GM23248 (cell line): ENCODE measurements at regions not wholly inside any gene's neighbourhood (a gene's known extent, or its start where the extent isn't known, plus 50 kb on each side); places are given as distances from the start of the nearest gene placed in this dataset.

Experiments
- DNase-seq: peaks from one replicate; pipeline ENCODE4 v3.0.0-alpha.2; 2015
- H2AFZ ChIP-seq: fragments of 200-600 bp; sonication (generic); 2 replicates; pipeline ENCODE4 v1.6.1; 2016; ENCODE audit warnings: antibody characterized with exemption
- H3F3A ChIP-seq: fragments of 200-600 bp; sonication (generic); 2 replicates; pipeline ENCODE4 v1.6.1; 2016; ENCODE audit warnings: mild to moderate bottlenecking, antibody characterized with exemption, mixed run types; ENCODE audit not compliant: insufficient read depth
- H3K27ac ChIP-seq: fragments of 200-600 bp; sonication (generic); 2 replicates; pipeline ENCODE4 v1.5.1; 2016; ENCODE audit warnings: mild to moderate bottlenecking
- H3K27me3 ChIP-seq: fragments of 200-600 bp; sonication (generic); replicated peaks from 2 replicates; pipeline ENCODE4 v1.6.1; 2016; ENCODE audit warnings: mild to moderate bottlenecking; ENCODE audit not compliant: insufficient read depth
- H3K36me3 ChIP-seq: fragments of 200-600 bp; sonication (generic); 2 replicates; pipeline ENCODE4 v1.6.1; 2016; ENCODE audit warnings: low read depth, mild to moderate bottlenecking
- H3K4me1 ChIP-seq: fragments of 200-600 bp; sonication (generic); 2 replicates; pipeline ENCODE4 v1.6.1; 2016; ENCODE audit warnings: mild to moderate bottlenecking; ENCODE audit not compliant: insufficient read depth
- H3K4me2 ChIP-seq: fragments of 200-600 bp; sonication (generic); one replicate; pipeline ENCODE4 v1.6.1; 2016; ENCODE audit warnings: mild to moderate bottlenecking; ENCODE audit not compliant: unreplicated experiment
- H3K4me3 ChIP-seq: fragments of 200-600 bp; sonication (generic); 2 replicates; pipeline ENCODE4 v1.5.1; 2016; ENCODE audit warnings: mild to moderate bottlenecking
- H3K79me2 ChIP-seq: fragments of 200-600 bp; sonication (generic); 2 replicates; pipeline ENCODE4 v1.6.1; 2016; ENCODE audit warnings: mild to moderate bottlenecking; ENCODE audit not compliant: insufficient read depth
- H3K9ac ChIP-seq: fragments of 200-600 bp; sonication (generic); 2 replicates; pipeline ENCODE4 v1.6.1; 2016; ENCODE audit warnings: mild to moderate bottlenecking
- H3K9me2 ChIP-seq: fragments of 200-600 bp; sonication (generic); 2 replicates; pipeline ENCODE4 v1.6.1; 2016; ENCODE audit warnings: mixed run types, mild to moderate bottlenecking, moderate library complexity; ENCODE audit not compliant: insufficient read depth
- H3K9me3 ChIP-seq: fragments of 200-600 bp; sonication (generic); one replicate; pipeline ENCODE4 v1.6.1; 2017; ENCODE audit warnings: low read depth
- H4K20me1 ChIP-seq: fragments of 200-600 bp; sonication (generic); 2 replicates; pipeline ENCODE4 v1.6.0; 2016; ENCODE audit not compliant: insufficient read depth
- EZH2 ChIP-seq: fragments of 200-600 bp; sonication (generic); IDR thresholded peaks from 2 replicates; pipeline ENCODE4 v1.6.1; 2018; ENCODE audit warnings: antibody characterized with exemption, mild to moderate bottlenecking; ENCODE audit not compliant: insufficient read depth, poor library complexity, severe bottlenecking
- EZH2phosphoT487 ChIP-seq: fragments of 200-600 bp; sonication (generic); IDR thresholded peaks from 2 replicates; pipeline ENCODE4 v1.6.1; 2018; ENCODE audit warnings: antibody characterized with exemption, moderate library complexity, mild to moderate bottlenecking, low read depth; ENCODE audit not compliant: insufficient read depth
- WGBS, 2 experiments: methylation state at CpG; one replicate each; pipeline ENCODE4 v1.1.6; 2015 to 2017; ENCODE audit warnings: low lambda C conversion rate in 2 of 2, low coverage in 1 of 2; ENCODE audit errors: missing lambda C conversion rate in 2 of 2; 5-methylcytosine and 5-hydroxymethylcytosine counted together
- in situ Hi-C: fragments of 300-500 bp; cut with MboI; formaldehyde crosslinking; loops from 2 replicates; pipeline ENCODE4 v1.15.0; 2020

DNA sequence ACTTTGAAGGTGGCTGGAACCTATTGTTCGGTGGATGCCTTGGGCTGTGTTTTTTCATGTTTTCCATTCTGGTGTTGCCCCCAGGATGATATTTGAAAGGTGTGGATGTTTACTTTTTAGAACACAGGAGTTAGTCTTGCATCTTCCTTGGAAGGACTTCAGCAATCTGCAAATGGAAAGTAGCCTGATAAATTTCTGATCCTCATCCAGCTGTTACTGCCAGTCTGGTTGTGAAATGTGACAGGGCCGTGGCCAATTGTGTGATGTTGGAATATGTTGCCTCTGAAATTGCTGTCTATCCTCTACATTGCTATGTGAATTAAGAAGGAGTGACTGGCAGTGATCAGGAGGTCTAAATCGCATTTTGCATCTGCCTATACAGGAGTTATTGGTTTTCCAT is 382.5 kb upstream of the C2CD4B start:
- TF ChIP-seq EZH2phosphoT487 (no peak), EZH2 (no peak)
- no peak overlapping the region for H3K27ac ChIP-seq
- H2AFZ ChIP-seq: no peak overlapping the region
- H3F3A ChIP-seq: peaks cover 18% of the 10 kb centered on the region; the same call in 1 of the 2 replicates
- H3K79me2 ChIP-seq: peaks cover 33% of the 10 kb centered on the region
- in situ Hi-C loops: no loop called here
- WGBS, 2 experiments: 37 to 47% methylated on average over 3 of the region's 3 CpGs
- H3K9me2 ChIP-seq: no peaks in the 10 kb centered on the region
- H3K27me3 ChIP-seq: no peaks in the 10 kb centered on the region
- H3K4me1 ChIP-seq: peaks cover 26% of the 10 kb centered on the region
- no peak overlapping the region for H3K4me2 ChIP-seq
- no peak overlapping the region for H3K4me3 ChIP-seq
- H3K9me3 ChIP-seq: no peaks in the 10 kb centered on the region
- H4K20me1 ChIP-seq: no peaks in the 10 kb centered on the region
- DNase-seq: no peak
- H3K9ac ChIP-seq: no peak overlapping the region
- no peaks in the 10 kb centered on the region for H3K36me3 ChIP-seq

GRCh38 chr15:62549345-62549970 is 384.4 kb upstream of the C2CD4B start:
- Histone ChIP-seq H3K79me2 (peaks cover 41% of the 10 kb centered on the region), H4K20me1 (no peaks in the 10 kb centered on the region), H3K9me3 (no peaks in the 10 kb centered on the region), H3K9me2 (no peaks in the 10 kb centered on the region), H2AFZ (no peak overlapping the region), H3K27me3 (no peaks in the 10 kb centered on the region), H3K4me3 (no peak overlapping the region), H3K36me3 (no peaks in the 10 kb centered on the region), H3K4me2 (no peak overlapping the region), H3K4me1 (peaks cover 26% of the 10 kb centered on the region), H3K27ac (no peak overlapping the region), H3F3A (peaks cover 18% of the 10 kb centered on the region; the same call in 1 of the 2 replicates), H3K9ac (no peak overlapping the region)
- 98 to 99% methylated on average over 5 of the region's 5 CpGs for WGBS, 2 experiments
- DNase-seq: peak; percentile 36
- no peak for TF ChIP-seq EZH2phosphoT487
- no peak for TF ChIP-seq EZH2
- in situ Hi-C loops: no loop called here

DNA sequence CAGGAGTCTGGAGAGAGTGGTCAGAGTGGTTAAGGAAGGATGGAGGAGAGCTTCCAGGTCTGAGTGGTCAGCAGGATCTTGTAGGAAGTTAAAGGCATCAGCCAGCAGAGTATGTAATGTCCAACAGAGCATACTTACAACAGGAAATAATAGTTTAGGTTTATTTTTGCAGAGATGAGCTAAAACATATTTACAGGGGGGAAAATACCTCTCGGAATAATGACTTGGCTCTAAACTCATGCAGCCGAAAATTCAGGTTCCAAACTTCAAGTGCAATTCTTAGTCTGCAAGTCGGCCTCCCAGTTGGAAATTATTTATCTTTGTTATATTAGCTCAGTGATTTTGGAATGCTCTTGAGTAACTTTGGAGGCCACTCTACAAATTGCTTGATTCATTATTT is 385.0 kb upstream of the C2CD4B start:
- no peak for TF ChIP-seq EZH2phosphoT487
- no peak for TF ChIP-seq EZH2
- H3K36me3 ChIP-seq: no peaks in the 10 kb centered on the region
- H3K9me2 ChIP-seq: no peaks in the 10 kb centered on the region
- peaks cover 18% of the 10 kb centered on the region; the same call in 1 of the 2 replicates for H3F3A ChIP-seq
- no peak overlapping the region for H2AFZ ChIP-seq
- H3K4me3 ChIP-seq: no peak overlapping the region
- peak; percentile 38 for DNase-seq
- WGBS, 2 experiments: 31 to 37% methylated on average over 3 of the region's 3 CpGs
- no peak overlapping the region for H3K9ac ChIP-seq
- no peaks in the 10 kb centered on the region for H3K9me3 ChIP-seq
- no peak overlapping the region for H3K27ac ChIP-seq
- peaks cover 26% of the 10 kb centered on the region for H3K4me1 ChIP-seq
- no peaks in the 10 kb centered on the region for H3K27me3 ChIP-seq
- in situ Hi-C loops: no loop called here
- H3K79me2 ChIP-seq: peaks cover 44% of the 10 kb centered on the region
- H3K4me2 ChIP-seq: no peak overlapping the region
- no peaks in the 10 kb centered on the region for H4K20me1 ChIP-seq

- Histone ChIP-seq H3K27ac (no peak overlapping the region), H3K27me3 (no peaks in the 10 kb centered on the region), H3K9me3 (no peaks in the 10 kb centered on the region), H3K9ac (no peak overlapping the region), H3K9me2 (no peaks in the 10 kb centered on the region), H3F3A (0 out of 2 replicates have a peak, but pooled peaks cover 5% of the 10 kb centered on the region), H3K36me3 (no peaks in the 10 kb centered on the region), H3K4me1 (peaks cover 9% of the 10 kb centered on the region; the same call in 1 of the 2 replicates), H3K79me2 (peaks cover 56% of the 10 kb centered on the region), H2AFZ (no peak overlapping the region), H3K4me3 (no peak overlapping the region), H4K20me1 (no peaks in the 10 kb centered on the region), H3K4me2 (no peak overlapping the region)
- in situ Hi-C loops: no loop called here
- no peak for DNase-seq
- no peak for TF ChIP-seq EZH2
- TF ChIP-seq EZH2phosphoT487: no peak
Measured at GRCh38 chr15:62552444-62552843, 387.4 kb upstream of the C2CD4B start.
